ENCODE measurements at regions not wholly inside any gene's neighbourhood (a gene's known extent, or its start where the extent isn't known, plus 50 kb on each side); places are given as distances from the start of the nearest gene placed in this dataset.
"Not testable (repeated sequence)": the region's sequence is repeated elsewhere in the genome, so short reads cannot be mapped to it uniquely, and the experiment has no call there.

DNA sequence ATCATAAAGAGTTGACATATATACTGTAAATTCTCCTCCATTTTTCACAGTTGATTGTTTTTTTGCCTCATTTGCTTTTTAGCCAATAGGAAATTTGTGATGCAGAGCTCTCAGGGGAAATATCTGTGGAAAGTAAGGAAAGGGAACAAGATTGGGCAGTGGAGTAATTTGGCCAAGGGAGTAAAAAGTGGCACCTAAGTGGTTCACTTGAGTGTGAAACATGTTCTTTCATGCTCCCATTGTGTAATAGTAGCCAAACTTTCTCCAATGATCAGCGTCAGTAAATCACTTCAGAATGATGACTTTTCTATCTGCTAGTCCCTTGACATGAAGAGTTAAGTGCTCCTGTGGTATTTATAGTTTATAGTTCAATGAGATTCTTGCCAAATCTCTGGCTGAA, 141.9 kb upstream of the KCNJ3 start:
- H3K27ac Mint-ChIP-seq, result no peak overlapping the region
- ATAC-seq (no peak), DNase-seq (no peak)
- no peak overlapping the region for H3K4me3 Mint-ChIP-seq
- no peaks in the 10 kb centered on the region for H3K27me3 Mint-ChIP-seq
- no peaks in the 10 kb centered on the region for H3K4me1 Mint-ChIP-seq
- no peaks in the 10 kb centered on the region for H3K9me3 Mint-ChIP-seq
- no peaks in the 10 kb centered on the region for H3K36me3 Mint-ChIP-seq (ENCODE audit: low read depth)

DNA sequence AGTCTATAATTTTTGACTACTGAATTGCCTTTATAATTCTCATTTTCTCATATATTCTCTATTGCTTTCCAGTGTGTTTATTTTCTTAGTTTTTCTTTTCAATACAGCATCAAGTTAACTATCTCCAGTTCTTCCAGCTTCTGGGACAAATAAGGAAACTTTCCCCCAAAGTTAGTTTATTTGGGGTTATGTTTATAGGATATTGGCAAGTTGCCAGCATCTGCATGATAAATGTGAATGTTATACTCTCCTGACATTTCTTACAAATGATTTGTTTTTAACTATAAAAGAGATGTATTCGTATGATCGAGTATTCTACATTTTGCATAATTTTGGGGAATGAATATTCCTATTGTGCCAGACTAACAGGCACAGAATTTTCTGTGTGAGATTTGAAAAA, 140.6 kb upstream of the KCNJ3 start:
- Mint-ChIP-seq H3K27ac (no peak overlapping the region), H3K36me3 (ENCODE audit: low read depth) (no peaks in the 10 kb centered on the region), H3K4me1 (no peaks in the 10 kb centered on the region), H3K4me3 (no peak overlapping the region), H3K27me3 (no peaks in the 10 kb centered on the region), H3K9me3 (no peaks in the 10 kb centered on the region)
- DNase-seq (no peak), ATAC-seq (no peak)

DNA sequence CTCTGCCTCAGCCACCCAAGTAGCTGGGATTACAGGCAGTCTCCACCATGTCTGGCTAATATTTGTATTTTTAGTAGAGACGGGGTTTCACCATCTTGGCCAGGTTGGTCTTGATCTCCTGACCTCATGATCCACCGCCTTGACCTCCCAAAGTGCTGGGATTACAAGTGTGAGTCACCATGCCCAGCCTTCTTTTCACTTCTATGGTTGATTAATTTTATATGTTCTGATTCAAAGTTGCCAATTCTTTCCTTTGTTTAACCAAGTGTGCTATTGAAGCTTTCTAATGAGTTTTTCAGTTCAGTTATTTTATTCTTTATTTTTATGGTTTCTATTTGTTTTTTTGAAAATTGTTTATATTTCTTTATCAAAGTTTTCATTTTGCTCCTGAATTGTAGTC, 133.1 kb upstream of the KCNJ3 start:
- H3K4me1 Mint-ChIP-seq, result no peaks in the 10 kb centered on the region
- H3K27me3 Mint-ChIP-seq, result no peaks in the 10 kb centered on the region
- H3K27ac Mint-ChIP-seq, result no peak overlapping the region
- ATAC-seq, result no peak
- no peak overlapping the region for H3K4me3 Mint-ChIP-seq
- H3K36me3 Mint-ChIP-seq (ENCODE audit: low read depth), result no peaks in the 10 kb centered on the region
- peaks cover 30% of the 10 kb centered on the region for H3K9me3 Mint-ChIP-seq
- DNase-seq, result no peak

DNA sequence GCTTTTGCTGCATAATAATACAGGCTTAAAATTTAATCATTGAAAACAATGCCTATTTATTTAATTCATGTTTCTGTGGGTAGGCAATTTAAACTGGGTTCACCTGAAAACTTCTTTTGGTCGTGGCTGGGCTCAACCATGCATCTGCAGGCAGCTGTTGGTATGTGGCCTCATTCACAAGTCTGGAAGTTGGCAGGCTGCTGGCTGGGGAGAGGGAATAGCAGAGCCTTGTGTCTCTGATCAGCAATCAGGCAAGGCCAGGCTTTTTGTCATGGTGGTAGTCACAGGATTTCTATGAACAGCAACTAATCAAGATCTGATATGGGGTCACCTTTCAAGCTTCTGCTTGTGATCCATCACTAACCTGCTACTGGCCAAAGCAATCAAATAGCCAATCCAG, 130.1 kb upstream of the KCNJ3 start:
- no peak for DNase-seq
- H3K36me3 Mint-ChIP-seq (ENCODE audit: low read depth), result no peaks in the 10 kb centered on the region
- H3K9me3 Mint-ChIP-seq, result peaks cover 30% of the 10 kb centered on the region
- no peak overlapping the region for H3K27ac Mint-ChIP-seq
- no peaks in the 10 kb centered on the region for H3K4me1 Mint-ChIP-seq
- no peak overlapping the region for H3K4me3 Mint-ChIP-seq
- H3K27me3 Mint-ChIP-seq, result no peaks in the 10 kb centered on the region
- ATAC-seq, result no peak

DNA sequence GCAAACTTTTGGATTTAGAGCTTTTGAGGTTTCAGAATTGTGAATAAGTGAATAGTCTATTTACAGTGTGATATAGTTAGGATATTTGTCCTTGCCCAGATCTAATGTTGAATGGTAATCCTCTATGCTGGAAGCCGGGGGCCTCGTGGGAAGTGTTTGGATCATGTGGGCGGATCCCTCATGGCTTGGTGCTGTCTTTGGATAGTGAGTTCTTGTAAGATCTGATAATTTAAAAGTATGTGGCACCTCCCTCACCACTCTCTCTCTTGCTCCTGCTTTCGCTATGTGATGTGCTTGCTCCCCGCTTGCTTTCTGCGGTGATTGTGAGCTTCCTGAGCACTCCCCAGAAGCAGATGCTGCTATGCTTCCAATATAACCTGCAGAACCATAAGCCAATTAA, 128.0 kb upstream of the KCNJ3 start:
- Mint-ChIP-seq H3K36me3 (ENCODE audit: low read depth) (no peaks in the 10 kb centered on the region), H3K9me3 (peaks cover 19% of the 10 kb centered on the region), H3K27ac (no peak overlapping the region), H3K4me3 (no peak overlapping the region), H3K27me3 (no peaks in the 10 kb centered on the region), H3K4me1 (no peaks in the 10 kb centered on the region)
- DNase-seq, result no peak
- ATAC-seq, result no peak

DNA sequence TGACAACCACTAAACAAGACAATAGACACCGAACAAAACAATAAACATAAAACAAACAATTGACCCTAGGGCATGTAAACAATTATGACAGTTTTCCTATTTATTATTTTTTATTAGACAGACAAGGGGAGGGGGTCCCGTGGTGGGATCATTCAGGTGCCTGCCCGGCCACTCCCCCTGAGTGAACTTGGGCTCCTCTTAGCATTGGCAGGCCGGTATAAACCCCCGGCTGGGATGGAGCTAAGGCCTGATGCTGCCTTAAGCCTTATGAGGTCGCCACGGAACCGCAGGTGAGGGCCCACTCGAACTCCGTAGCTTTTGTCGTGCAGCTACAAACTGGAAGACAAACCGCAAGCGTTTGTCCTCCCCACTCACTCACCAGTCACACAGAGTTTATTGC, 121.8 kb upstream of the KCNJ3 start:
- ATAC-seq; DNase-seq; H3K36me3 Mint-ChIP-seq (ENCODE audit: low read depth); H3K4me3 Mint-ChIP-seq; H3K27me3 Mint-ChIP-seq; H3K9me3 Mint-ChIP-seq; H3K27ac Mint-ChIP-seq; H3K4me1 Mint-ChIP-seq: not testable (repeated sequence)

DNA sequence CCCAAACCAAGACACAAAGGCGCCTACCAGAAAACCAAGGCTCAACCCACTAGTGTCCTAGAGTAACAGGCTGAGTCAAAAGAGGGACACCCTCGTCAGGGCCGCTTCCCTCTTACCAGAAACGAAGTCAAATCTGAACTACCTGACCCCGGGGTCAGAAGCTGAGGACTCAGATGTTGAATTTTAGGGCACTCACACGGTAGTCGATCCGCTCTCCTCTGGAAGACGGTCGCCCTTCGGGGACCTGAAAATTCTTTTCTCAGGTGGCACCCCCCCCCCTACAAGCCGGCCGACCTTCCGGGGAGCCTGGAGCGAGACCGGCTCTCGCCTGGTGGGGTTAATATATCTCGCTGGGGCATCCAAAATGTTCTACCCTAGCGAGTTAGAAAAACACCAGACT, 121.1 kb upstream of the KCNJ3 start:
- Mint-ChIP-seq H3K9me3 (peaks cover 9% of the 10 kb centered on the region), H3K4me1 (no peaks in the 10 kb centered on the region), H3K36me3 (ENCODE audit: low read depth) (no peaks in the 10 kb centered on the region), H3K27me3 (no peaks in the 10 kb centered on the region), H3K27ac (no peak overlapping the region), H3K4me3 (no peak overlapping the region)
- DNase-seq (no peak), ATAC-seq (no peak)

DNA sequence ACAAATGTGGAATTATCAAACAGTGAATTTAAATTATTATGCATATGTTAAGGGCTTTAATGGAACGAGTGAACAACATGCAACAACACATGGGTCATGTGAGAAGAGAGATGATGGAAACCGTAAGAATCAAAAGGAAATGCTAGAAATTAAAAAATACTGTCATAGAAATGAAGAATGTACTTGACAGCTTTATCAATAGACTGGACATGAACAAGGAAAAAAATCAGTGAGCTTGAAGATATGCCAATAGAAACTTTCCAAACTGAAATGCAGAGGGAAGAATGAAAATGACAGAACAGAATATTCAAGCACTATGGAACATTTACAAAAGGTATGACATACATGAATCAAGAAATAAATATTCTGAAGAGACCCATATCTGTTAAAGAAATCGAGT, 117.7 kb upstream of the KCNJ3 start:
- peaks cover 9% of the 10 kb centered on the region for H3K9me3 Mint-ChIP-seq
- H3K4me1 Mint-ChIP-seq, result no peaks in the 10 kb centered on the region
- no peaks in the 10 kb centered on the region for H3K36me3 Mint-ChIP-seq (ENCODE audit: low read depth)
- ATAC-seq (no peak), DNase-seq (no peak)
- no peak overlapping the region for H3K4me3 Mint-ChIP-seq
- no peaks in the 10 kb centered on the region for H3K27me3 Mint-ChIP-seq
- H3K27ac Mint-ChIP-seq, result no peak overlapping the region

DNA sequence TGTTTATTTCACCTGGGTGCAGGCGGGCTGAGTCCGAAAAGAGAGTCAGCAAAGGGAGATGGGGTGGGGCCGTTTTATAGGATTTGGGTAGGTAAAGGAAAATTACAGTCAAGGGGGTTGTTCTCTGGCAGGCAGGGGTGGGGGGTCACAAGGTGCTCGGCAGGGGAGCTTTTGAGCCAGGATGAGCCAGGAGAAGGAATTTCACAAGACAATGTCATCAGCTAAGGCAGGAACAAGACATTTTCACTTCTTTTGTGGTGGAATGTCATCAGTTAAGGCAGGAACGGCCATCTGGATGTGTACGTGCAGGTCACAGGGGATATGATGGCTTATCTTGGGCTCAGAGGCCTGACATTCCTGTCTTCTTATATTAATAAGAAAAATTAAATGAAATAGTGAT, 115.8 kb upstream of the KCNJ3 start:
- not testable (repeated sequence) for ATAC-seq; H3K4me3 Mint-ChIP-seq; H3K27me3 Mint-ChIP-seq; H3K27ac Mint-ChIP-seq; H3K36me3 Mint-ChIP-seq (ENCODE audit: low read depth); H3K9me3 Mint-ChIP-seq; DNase-seq; H3K4me1 Mint-ChIP-seq

DNA sequence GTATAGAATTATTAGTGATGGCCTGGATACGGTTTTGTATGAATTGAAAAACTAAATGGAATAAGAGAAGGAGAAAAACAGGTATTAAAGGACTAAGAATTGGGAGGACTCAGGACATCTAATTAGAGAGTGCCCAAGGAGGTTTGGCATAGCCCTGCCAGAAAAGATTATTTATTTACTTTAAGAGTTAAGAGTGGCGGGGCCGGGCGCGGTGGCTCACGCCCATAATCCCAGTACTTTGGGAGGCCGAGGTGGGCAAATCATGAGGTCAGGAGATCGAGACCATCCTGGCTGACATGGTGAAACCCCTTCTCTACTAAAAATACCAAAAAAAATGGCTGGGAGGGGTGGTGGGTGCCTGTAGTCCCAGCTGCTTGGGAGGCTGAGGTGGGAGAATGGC, 115.2 kb upstream of the KCNJ3 start:
- H3K27ac Mint-ChIP-seq; H3K27me3 Mint-ChIP-seq; H3K9me3 Mint-ChIP-seq; ATAC-seq; DNase-seq; H3K36me3 Mint-ChIP-seq (ENCODE audit: low read depth); H3K4me3 Mint-ChIP-seq; H3K4me1 Mint-ChIP-seq: not testable (repeated sequence)

DNA sequence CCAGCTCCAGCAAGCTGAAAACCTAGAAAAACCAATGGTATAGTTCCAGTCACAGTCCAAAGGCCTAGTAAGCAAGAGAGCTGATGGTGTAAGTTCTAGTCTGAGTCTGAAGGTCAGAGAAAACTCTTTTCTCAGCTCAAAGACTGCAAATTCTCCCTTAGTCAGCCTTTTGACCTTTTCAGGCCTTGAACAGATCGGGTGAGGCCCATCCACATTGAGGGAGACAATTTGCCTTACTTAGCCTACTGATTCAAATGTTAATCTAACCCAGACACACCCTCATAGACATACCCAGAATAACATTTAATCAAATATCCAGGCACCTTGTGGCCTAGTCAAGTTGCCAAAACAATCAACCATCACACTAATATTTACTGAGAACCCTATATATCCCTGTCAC, 110.8 kb upstream of the KCNJ3 start:
- ATAC-seq (no peak), DNase-seq (no peak)
- Mint-ChIP-seq H3K4me1 (no peaks in the 10 kb centered on the region), H3K27me3 (no peaks in the 10 kb centered on the region), H3K4me3 (no peak overlapping the region), H3K9me3 (no peaks in the 10 kb centered on the region), H3K36me3 (ENCODE audit: low read depth) (no peaks in the 10 kb centered on the region), H3K27ac (no peak overlapping the region)

DNA sequence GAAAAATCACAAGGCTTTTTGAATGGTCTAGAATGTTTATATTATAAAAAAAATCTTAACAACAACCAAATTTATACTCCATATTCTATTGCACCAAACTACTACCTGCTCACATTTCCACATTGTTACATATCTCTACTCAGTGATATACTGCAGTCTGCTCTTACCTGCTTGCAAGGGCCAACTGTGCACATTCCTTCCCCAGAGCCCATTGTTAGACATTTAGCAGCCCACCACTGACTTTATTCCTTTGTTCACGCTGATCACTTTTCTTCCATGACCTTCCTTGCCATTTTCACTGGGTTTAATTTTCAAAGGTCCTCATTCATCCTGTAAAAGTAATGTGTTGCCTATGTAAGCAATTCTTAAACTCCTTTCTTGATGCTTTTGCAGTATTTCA, 109.7 kb upstream of the KCNJ3 start:
- Mint-ChIP-seq H3K4me1 (no peaks in the 10 kb centered on the region), H3K4me3 (no peak overlapping the region), H3K27me3 (no peaks in the 10 kb centered on the region), H3K36me3 (ENCODE audit: low read depth) (no peaks in the 10 kb centered on the region), H3K9me3 (no peaks in the 10 kb centered on the region), H3K27ac (no peak overlapping the region)
- ATAC-seq (no peak), DNase-seq (no peak)

DNA sequence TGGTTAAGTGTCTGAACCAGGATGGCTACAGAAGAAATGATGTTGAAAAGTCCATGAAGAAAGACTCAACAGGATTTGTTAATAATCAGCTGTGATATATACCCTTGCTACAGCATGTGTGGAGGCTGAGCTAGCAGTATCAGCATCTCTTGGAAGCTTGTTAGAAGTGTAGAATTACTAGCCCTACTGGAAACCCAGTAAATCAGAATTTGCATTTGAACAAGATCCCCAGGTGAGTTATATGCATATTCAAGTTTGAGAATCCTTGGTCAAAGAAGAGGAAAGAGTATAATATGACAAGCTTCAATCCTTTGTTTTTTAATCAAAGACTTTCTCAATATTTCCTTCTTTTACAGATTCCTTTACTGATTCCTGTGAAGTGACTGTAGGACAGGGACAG, 109.0 kb upstream of the KCNJ3 start:
- ATAC-seq, result no peak
- no peaks in the 10 kb centered on the region for H3K27me3 Mint-ChIP-seq
- peaks cover 4% of the 10 kb centered on the region for H3K9me3 Mint-ChIP-seq
- H3K4me1 Mint-ChIP-seq, result no peaks in the 10 kb centered on the region
- H3K4me3 Mint-ChIP-seq, result no peak overlapping the region
- no peak for DNase-seq
- no peak overlapping the region for H3K27ac Mint-ChIP-seq
- H3K36me3 Mint-ChIP-seq (ENCODE audit: low read depth), result no peaks in the 10 kb centered on the region

DNA sequence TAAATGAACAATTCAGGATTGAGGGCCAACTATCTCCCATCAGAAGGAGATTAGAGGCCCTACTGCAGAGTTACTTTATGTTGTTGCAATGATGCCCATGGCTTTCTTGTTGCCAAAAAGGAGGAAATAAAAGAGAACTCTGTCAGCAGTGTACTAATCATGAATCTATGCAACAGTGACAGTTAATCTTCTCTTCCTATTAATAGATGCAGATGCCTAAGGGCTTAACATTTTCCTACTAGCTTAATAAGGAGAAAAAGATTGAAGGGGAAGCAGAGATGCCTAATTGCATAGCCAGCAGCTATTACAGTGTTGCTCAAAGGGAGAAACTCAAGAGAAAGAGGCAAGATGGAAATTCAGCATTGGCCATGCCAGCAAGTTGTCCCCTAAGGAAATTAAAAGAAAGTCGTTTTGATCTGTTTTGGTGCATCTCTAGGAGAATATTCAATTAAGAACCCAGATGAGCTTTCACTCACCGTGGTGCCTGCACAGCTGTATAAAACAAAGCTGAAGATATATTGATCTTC, 107.1 kb upstream of the KCNJ3 start:
- DNase-seq (no peak), ATAC-seq (no peak)
- H3K36me3 Mint-ChIP-seq (ENCODE audit: low read depth), result no peaks in the 10 kb centered on the region
- no peak overlapping the region for H3K27ac Mint-ChIP-seq
- no peaks in the 10 kb centered on the region for H3K27me3 Mint-ChIP-seq
- H3K4me3 Mint-ChIP-seq, result no peak overlapping the region
- no peaks in the 10 kb centered on the region for H3K4me1 Mint-ChIP-seq
- H3K9me3 Mint-ChIP-seq, result peaks cover 4% of the 10 kb centered on the region

DNA sequence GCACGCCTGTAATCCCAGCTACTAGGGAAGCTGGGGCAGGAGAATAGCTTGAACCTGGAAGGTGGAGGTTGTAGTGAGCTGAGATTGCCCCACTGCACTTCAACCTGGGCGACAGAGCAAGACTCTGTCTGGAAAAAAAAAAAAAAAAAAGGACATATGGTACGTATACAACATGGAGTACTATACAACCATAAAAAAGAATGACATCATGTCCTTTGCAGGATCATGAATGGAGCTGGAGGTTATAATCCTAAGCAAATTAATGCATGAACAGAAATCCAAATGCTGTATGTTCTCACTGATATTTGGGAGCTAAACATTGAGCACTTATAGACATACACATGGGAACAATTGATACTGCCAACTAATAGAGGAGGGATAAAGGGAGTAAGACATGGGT, 99.3 kb upstream of the KCNJ3 start:
- DNase-seq (no peak), ATAC-seq (no peak)
- H3K27ac Mint-ChIP-seq, result no peak overlapping the region
- H3K4me3 Mint-ChIP-seq, result no peak overlapping the region
- no peaks in the 10 kb centered on the region for H3K4me1 Mint-ChIP-seq
- no peaks in the 10 kb centered on the region for H3K36me3 Mint-ChIP-seq (ENCODE audit: low read depth)
- peaks cover 3% of the 10 kb centered on the region for H3K9me3 Mint-ChIP-seq
- H3K27me3 Mint-ChIP-seq, result no peaks in the 10 kb centered on the region

DNA sequence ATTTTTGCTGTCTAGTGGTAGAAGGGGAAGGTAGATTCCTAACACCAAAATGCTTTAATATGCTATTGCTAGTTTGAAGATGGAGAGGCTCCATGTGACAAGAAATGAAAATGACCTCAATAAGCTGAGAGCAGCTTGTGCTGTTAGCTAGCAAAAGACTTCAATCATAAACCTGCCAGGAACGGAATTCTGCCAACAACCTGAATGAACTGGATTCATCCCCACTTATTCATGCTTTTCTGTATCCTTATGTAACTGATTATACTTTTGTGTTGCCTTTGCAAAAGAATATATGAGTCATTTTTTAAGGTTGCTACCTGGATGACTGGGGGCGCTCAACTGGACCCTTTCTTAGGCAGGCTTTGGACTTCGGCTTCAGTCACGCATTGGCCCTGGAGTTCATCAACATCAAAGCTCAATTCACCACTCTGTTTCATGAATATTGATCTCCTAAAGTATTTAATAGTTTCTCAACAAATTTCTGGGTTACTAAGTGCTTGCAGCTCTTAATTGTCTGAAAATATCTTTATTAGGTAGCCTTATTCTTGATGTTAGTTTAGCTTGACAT, 97.5 kb upstream of the KCNJ3 start:
- no peak overlapping the region for H3K4me3 Mint-ChIP-seq
- no peak overlapping the region for H3K27ac Mint-ChIP-seq
- H3K36me3 Mint-ChIP-seq (ENCODE audit: low read depth), result no peaks in the 10 kb centered on the region
- no peaks in the 10 kb centered on the region for H3K9me3 Mint-ChIP-seq
- ATAC-seq, result no peak
- no peaks in the 10 kb centered on the region for H3K27me3 Mint-ChIP-seq
- no peak for DNase-seq
- no peaks in the 10 kb centered on the region for H3K4me1 Mint-ChIP-seq

All from activated naive CD8-positive, alpha-beta T cell treated with anti-CD3 and anti-CD28 coated beads, Interleukin-2, amount 50 U/mL, for 24 hours (primary cell).